ENCODE measurements at regions not wholly inside any gene's neighbourhood (a gene's known extent, or its start where the extent isn't known, plus 50 kb on each side); places are given as distances from the start of the nearest gene placed in this dataset.
"Not testable (repeated sequence)": the region's sequence is repeated elsewhere in the genome, so short reads cannot be mapped to it uniquely, and the experiment has no call there.

DNA sequence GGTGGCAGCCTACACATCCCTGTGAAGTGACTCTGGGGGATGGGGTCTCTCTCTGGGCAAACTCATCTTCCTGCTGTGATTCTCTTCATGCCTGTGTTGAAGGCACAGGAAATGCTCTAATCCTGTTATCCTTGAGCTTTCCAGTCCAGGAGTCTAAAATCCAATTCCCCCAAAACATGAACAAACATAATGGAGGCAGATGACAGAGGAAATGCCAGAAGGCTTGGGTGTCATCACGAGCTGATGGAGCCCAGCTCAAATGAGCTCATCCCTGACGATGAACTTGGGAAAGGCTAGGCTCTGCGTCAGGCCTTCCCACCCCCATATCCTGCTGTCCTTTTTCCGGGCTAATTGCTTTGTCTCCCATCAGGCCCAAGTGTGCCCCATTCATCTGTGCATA lies 165.9 kb upstream of the PODXL start:
- no peak for DNase-seq

- no peak for DNase-seq
Observed at GRCh38 chr7:131721660-131722059, 165.2 kb upstream of the PODXL start.

- no peak for DNase-seq
Observed at GRCh38 chr7:131720703-131721102, 164.3 kb upstream of the PODXL start.

GRCh38 chr7:131717181-131717580 lies 160.8 kb upstream of the PODXL start:
- DNase-seq: no peak

GRCh38 chr7:131699323-131699722 lies 142.9 kb upstream of the PODXL start:
- DNase-seq: no peak

DNA sequence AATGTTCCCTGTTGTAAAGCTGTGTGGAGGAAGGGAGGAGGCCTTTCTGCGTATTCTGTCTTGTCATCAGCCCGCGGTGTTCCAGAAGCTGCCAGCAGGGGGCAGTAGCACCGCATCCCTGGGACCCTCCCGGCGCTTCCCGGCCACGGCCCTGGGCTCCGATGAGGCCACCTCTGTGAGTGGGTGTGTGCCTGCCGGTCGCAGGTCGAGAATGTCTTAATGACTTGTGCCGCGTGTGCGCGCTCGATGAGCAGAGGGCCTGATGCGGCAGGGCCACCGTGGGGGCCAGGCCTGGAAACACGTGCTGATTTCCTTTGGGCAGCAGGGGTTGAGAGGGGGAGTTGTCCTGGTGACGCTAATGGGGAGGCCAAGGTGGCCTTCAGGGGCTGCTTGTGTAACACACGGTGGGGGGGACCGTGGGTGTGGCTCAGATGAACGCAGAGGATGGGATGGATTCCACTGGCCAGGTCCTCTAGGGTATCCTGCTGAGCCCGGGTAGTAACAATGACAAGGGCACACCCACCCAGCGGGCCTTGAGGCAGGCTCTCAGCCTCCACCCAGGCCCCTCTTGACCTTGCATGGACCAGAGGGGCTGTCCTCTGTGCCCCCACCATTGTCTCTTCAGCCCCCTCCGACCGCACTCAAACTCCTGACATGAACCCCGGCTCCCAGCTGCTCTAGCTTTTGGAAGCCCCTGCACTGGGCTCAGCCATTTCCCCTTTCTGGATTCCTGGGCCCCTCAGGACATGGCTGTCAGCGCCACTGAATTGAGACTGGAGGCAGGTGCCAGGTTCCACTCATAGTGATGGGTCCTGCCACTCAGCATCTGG lies 135.9 kb upstream of the PODXL start:
- peak in 1 of 2 experiments; percentile 57 for DNase-seq

- DNase-seq: no peak
Observed at GRCh38 chr7:131691454-131692130, 135.2 kb upstream of the PODXL start.

GRCh38 chr7:131690441-131690840 lies 134.0 kb upstream of the PODXL start:
- DNase-seq: no peak

DNA sequence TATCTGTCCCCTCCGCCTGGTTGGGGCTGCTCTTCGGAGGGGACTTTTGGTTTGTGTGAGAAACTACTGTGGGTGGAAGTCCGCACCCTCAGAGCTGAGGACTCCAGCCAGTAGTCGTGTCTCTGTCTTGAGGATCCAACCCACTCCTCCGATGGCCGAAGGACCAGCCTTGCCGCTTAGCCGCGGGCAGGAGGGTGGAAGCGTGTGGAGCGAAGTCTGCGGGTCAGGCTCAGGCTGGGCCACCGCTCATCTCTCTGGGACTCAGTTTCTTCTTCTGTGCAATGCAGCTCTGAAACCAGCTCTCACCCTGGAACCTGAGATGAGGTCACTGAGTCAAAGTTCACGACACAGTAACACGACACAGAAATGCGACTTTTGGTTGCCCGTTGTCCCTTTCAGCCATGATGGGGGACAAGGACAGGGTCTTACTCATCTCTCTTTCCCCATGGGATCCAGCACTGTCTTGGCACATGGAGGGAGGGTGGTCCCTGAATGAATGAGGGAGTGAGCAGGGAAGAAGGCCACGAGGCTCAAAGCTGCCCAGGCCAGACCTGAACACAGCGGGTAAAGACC lies 133.3 kb upstream of the PODXL start:
- no peak for DNase-seq

- DNase-seq: peak; percentile 14 to 61
Observed at GRCh38 chr7:131688738-131689661, 132.6 kb upstream of the PODXL start.

DNA sequence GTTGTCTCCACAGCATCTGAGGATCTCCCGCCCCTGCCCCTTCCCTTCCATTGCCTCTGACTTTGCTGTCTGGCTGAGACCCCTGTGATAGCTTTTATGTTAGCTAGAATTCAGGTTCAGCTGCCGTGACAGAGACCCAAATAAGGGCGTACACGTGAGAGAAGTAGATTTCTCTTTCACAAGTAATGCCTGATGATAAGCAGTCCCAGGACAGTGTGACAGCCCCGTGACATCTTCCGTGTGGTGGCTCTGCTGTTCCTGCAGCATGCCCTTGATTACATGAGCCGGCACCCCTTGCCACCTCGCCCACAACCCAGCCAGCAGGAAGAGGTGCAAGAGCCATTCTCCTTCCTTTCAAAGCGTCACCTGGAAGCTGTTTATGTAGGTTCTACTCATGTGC lies 130.9 kb upstream of the PODXL start:
- no peak for DNase-seq

DNA sequence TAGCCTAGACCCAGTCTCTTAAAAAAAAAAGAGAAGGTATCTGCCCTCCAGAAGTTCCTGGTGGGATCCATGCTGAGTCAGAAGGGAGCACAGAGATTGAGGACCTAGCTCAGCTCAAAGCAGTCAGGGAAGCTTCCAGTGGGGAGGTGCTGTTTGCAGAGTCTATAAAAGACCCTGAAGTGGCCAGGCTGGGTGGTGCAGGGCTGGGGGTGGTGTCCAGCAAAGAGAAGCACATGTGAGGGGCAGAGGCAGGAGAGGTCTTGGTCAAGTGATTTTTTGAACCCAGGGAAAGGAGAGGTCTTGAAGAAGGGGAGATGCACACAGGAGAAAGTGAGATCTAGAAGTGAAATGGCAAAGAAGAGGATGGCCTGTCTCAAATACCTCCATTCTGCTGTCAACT lies 130.4 kb upstream of the PODXL start:
- DNase-seq: no peak

DNA sequence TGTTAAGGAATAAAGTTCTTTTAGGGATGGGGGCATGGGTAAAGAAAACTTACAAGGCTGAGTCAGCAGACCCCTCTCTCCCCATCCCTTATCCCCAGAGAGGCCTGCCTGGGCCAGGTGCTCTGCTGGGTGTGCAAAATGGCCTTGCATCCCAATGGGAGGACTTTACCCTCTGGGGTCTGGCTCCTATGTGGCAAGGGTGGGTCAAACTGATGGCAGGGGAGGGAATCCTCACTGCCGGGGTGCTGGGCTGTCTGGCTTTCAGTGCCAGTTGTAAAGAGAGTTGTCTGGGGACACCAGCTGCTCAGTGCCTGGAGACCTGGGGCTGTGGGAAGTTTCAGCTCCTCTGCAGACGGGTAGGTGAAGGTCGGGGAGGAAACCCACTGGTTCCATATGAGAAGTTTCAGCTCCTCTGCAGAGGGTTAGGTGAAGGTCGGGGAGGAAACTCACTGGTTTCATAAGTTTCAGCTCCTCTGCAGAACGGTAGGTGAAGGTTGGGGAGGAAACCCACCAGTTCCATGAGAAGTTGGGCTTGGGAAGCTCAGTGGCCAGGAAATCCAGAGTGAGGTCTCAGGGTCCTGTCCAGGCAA lies 127.2 kb upstream of the PODXL start:
- no peak for DNase-seq

GRCh38 chr7:131681961-131682360 lies 125.5 kb upstream of the PODXL start:
- DNase-seq: no peak

GRCh38 chr7:131679071-131679470 lies 122.6 kb upstream of the PODXL start:
- not testable (repeated sequence) for DNase-seq

DNA sequence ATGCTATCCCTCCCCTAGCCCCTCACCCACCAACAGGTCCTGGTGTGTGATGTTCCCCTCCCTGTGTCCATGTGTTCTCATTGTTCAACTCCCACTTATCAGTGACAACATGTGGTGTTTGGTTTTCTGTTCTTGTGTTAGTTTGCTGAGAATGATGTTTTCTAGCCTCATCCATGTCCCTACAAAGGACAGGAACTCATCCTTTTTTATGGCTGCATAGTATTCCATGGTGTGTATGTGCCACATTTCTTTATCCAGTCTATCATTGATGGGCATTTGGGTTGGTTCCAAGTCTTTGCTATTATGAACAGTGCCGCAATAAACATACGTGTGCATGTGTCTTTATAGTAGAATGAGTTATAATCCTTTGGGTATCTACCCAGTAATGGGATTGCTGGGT lies 120.4 kb upstream of the PODXL start:
- not testable (repeated sequence) for DNase-seq

DNA sequence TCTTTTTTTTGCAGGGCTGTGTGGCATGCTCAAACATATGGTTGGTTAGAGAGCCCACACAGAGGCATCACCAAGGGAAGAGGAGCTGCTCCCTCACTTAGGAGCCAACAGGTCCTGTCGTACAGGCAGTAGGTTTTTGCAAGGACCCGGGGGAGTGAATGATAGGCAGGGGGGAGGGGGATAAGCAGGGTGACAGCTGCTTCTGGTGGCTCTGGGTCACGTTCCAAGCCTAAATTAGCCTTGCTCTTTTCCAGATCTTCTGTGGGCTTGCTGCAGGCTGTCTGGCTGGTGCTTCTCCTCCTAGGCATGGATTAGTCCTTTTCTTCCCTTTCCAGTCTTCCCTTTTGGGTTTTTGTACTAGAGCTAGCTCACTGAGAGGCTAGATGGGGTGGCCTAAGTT lies 117.7 kb upstream of the PODXL start:
- DNase-seq: no peak

GRCh38 chr7:131673576-131673975 lies 117.1 kb upstream of the PODXL start:
- DNase-seq: no peak

- no peak for DNase-seq
Observed at GRCh38 chr7:131670406-131670805, 114.0 kb upstream of the PODXL start.

GRCh38 chr7:131667699-131668098 lies 111.3 kb upstream of the PODXL start:
- DNase-seq: no peak

DNA sequence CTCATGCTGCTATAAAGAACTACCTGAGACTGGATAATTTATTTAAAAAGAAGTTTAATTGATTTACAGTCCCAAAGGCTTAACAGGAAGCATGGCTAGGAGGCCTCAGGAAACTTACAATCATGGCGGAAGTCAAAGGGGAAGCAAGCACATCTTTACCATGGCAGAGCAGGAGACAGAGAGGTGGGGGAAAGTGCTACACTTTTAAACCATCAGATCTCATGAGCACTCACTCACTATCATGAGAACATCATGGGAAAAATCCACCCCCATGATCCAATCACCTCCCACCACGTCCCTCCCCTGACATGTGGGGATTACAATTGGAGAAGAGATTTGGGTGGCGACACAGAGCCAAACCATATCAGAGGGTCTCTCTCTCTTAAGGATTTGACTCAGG lies 108.6 kb upstream of the PODXL start:
- no peak for DNase-seq

DNA sequence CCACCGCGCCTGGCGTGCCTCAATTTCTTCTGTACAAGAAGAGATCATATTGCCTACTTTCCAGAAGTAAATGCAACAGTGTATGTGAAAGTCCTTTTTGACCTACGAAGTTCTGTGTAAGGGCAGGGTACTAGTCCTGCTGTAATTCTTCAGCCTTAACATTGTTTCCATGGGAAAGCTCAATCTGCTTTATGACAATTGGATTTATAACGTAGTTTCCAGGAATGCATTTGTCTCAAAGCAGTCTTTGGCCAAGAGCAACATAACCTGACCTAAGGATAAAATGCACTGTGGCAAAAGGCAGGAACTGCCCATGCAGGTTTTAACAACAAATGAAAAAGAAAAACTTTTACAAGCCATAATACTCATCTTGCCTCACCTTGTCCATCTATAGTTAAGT lies 108.1 kb upstream of the PODXL start:
- DNase-seq: no peak
